MV-4-11 (cell line): ENCODE measurements at regions not wholly inside any gene's neighbourhood (a gene's known extent, or its start where the extent isn't known, plus 50 kb on each side); places are given as distances from the start of the nearest gene placed in this dataset.
"Not testable (repeated sequence)": the region's sequence is repeated elsewhere in the genome, so short reads cannot be mapped to it uniquely, and the experiment has no call there.

Source experiments
- DNase-seq: peaks from one replicate; lab custom pipeline; 2025; lab: John Stamatoyannopoulos, UW

DNA sequence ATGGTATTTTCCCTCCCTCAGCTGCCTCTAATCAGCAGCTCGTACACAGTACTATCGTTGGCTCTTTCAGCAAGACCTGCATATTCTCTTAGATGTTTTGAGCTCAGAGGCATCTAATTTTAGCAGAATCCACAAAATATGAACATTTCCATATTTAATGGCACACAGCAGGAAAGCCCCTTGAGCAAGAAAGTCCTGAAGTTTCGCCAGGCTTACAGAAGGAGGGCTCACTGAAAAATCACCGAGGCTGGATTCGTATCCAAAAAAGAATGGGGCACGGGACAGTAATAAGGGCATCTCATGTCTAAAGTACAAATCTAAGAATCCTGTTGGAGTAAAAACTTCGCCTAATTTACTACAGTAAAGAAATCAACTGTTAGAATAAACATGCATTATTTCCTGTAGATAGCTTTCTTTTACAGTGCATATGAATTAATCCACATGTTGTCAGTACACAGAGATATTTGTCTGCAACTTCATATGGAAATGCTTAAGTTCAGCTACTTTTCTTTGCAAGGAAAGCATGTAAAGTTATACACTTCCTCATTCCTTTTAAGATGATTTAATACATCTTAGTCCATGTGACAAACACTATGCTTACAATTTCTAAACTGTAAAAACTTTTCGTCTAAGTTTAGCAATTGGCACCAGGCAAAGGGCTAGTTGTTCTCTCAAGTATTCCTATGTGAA lies 1205.3 kb upstream of the ADGRL4 start:
- no peak for DNase-seq

GRCh38 chr1:80202118-80202517 lies 1195.6 kb upstream of the ADGRL4 start:
- no peak for DNase-seq

- no peak for DNase-seq
Observed at GRCh38 chr1:80194221-80194620, 1187.7 kb upstream of the ADGRL4 start.

- DNase-seq, result no peak
Observed at GRCh38 chr1:80181418-80181817, 1174.9 kb upstream of the ADGRL4 start.

- DNase-seq, result no peak
Observed at GRCh38 chr1:80171631-80172030, 1165.1 kb upstream of the ADGRL4 start.

- no peak for DNase-seq
Observed at GRCh38 chr1:80170811-80171485, 1164.4 kb upstream of the ADGRL4 start.

- no peak for DNase-seq
Observed at GRCh38 chr1:80164150-80164549, 1157.6 kb upstream of the ADGRL4 start.

DNA sequence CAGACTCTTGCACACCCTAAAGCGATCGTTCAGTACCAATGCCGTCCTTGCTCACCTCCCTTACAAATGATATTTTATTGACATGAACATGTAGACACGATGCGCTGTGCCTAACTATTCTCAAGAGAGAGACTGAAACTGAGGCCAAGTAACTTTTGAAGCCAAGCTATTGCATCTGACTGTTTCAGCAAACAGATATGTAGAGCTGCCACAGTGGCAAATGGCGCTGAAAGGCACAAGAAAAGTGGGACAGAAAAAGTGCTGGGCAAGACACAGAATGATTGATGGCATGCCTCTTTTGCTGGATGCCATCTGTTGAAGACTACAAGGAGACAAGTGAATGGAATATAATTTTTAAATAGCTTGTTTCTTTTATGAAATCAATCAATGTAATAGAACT lies 1157.2 kb upstream of the ADGRL4 start:
- no peak for DNase-seq

- no peak for DNase-seq
Observed at GRCh38 chr1:80158771-80159170, 1152.2 kb upstream of the ADGRL4 start.

- no peak for DNase-seq
Observed at GRCh38 chr1:80158266-80158665, 1151.7 kb upstream of the ADGRL4 start.

DNA sequence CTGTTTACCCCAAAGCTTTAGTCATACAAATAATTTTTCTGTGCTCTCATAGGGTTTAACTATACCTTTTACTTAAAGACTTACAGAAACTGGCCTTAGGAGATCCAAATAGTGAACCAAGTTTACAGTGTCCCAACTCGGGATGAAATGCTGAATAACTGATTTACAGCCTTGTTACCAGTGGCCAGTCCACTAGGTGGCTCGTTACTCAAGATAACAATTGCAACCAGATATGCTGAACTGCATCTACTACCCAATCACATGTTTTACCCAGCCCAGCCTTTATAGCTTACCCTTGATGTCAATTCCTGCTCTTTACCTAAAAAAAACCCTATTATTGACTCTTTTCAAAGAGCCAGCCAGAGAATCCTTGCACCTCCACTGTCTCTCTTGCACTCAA lies 1148.8 kb upstream of the ADGRL4 start:
- DNase-seq, result no peak

GRCh38 chr1:80154176-80154575 lies 1147.6 kb upstream of the ADGRL4 start:
- DNase-seq, result no peak

GRCh38 chr1:80153762-80154161 lies 1147.2 kb upstream of the ADGRL4 start:
- DNase-seq, result no peak

GRCh38 chr1:80143361-80143760 lies 1136.8 kb upstream of the ADGRL4 start:
- DNase-seq, result no peak

GRCh38 chr1:80137946-80138602 lies 1131.5 kb upstream of the ADGRL4 start:
- not testable (repeated sequence) for DNase-seq

- DNase-seq, result no peak
Observed at GRCh38 chr1:80113168-80114038, 1106.9 kb upstream of the ADGRL4 start.

DNA sequence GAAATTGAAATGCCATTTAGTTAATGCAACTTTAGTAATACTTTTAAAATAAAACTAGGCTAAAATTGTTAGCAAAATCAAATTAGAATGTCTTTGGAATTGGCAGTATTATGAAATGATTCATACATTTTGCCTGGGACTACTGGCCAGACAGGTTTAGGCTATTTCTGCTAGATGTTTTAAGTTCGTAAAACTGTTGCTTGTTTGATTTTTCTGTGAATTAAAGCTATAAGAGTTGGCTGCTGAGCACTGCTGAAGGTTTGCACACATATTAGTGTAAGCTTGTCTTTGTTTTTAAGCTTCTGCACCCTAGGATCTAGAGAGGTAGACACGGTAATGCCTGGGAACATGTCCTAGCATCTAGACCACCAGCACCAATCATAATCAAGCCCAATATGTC lies 1094.6 kb upstream of the ADGRL4 start:
- DNase-seq, result no peak

DNA sequence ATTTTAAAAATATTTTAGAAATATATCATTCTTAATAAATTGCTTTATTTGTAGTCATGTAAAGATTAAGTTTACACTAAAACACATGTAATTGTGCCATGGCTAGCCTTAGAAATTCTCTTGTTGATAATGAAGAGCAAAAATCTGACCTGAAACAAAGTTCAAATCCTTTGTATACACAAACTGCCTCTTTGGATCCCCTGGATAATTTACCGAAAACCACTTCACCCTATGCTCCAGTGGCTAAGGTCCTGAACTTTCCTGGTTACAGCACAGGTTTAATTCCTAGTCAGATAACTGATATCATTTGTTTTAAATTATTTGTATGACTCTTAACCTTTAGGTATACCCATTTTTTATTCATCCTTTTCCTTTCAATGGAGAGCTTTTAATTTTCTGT lies 1093.2 kb upstream of the ADGRL4 start:
- no peak for DNase-seq

DNA sequence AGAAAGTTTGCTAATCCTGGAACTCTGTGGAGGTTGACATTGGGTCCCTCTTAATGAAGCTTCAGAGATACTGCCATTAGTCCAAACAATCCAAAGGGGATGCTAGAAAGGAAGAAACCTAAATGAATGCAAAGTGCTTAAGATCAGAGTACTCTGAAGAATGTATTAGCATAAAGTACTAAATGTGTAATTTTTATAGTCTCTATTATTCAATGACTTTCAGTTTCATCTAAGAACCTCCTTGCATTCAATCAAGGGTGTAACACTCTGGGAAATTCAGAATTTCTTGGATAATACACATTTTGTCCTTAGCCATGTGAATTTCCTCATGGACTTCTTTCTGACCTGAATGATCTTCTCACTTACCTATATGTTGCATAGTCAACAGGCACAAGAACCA lies 1078.5 kb upstream of the ADGRL4 start:
- DNase-seq, result no peak

DNA sequence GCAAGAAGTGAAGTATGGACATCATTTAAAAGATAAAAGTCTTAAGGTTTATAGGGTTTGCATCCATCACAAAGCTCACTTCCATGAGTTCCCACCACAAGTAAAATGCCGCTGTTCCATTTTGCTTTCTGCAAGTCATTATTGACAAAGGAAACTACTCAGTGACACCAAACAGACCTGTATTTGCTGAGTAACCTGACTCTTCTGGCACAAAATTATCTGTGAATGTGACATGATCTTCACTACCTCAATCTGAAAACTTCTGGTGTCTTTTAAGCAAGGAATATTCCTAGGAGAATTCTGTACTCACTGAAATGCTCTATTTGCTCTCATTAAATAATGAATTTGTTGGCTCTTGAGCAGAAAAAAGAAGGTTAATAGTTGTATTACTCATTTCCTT lies 1077.4 kb upstream of the ADGRL4 start:
- no peak for DNase-seq

- no peak for DNase-seq
Observed at GRCh38 chr1:80076469-80076868, 1069.9 kb upstream of the ADGRL4 start.

- no peak for DNase-seq
Observed at GRCh38 chr1:80075351-80075750, 1068.8 kb upstream of the ADGRL4 start.
